GM21576 (cell line): ENCODE measurements at regions not wholly inside any gene's neighbourhood (a gene's known extent, or its start where the extent isn't known, plus 50 kb on each side); places are given as distances from the start of the nearest gene placed in this dataset.
A peak's percentile ranks its signal among the peaks of the same experiment; 100 is the strongest.
"Not testable (repeated sequence)": the region's sequence is repeated elsewhere in the genome, so short reads cannot be mapped to it uniquely, and the experiment has no call there.

Source experiments
- ATAC-seq: cut with Tn5 transposase; IDR thresholded peaks from one replicate; pipeline ENCODE4 v1.9.1; 2021; ENCODE audit warnings: mild to moderate bottlenecking, moderate library complexity; ENCODE audit not compliant: unreplicated experiment

DNA sequence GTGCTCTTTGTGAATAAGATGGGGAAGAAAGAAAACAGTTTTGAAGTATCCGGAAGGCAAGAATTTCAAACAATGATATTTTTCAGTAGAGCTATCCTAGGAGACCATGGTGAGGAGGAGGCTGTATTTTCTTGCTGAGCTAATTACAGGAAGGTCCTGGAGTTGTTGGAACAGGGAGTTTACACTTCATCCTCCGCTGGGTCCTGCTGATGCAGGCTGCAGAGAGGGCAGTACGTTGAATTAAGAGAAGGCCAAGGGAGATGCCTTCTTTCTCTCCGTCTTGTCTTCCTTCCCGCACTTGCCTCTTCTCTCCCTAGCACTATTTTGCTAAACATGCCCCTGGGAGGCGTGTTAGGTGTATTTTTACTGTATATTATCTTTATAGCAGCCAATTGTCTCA, 60.0 kb upstream of the EDAR start:
- no peak for ATAC-seq

DNA sequence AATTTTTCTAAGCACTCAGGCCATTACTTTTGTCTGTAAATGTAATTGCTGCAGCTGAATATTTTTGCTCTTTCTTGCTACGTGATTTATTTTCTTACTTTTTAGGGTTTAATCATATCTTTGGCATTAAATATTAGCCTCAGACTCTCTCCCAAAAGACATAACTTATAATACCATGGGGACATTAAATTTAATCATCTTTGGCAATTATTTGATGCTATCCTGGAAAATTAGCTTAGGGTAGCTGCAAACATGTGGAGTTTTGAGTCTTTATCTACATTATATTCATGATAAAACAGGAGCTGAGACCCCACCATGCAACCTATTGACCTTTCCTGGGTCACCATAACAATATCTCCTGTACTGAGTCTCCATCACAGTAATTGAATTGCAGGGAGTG, 59.1 kb upstream of the EDAR start:
- ATAC-seq = no peak

DNA sequence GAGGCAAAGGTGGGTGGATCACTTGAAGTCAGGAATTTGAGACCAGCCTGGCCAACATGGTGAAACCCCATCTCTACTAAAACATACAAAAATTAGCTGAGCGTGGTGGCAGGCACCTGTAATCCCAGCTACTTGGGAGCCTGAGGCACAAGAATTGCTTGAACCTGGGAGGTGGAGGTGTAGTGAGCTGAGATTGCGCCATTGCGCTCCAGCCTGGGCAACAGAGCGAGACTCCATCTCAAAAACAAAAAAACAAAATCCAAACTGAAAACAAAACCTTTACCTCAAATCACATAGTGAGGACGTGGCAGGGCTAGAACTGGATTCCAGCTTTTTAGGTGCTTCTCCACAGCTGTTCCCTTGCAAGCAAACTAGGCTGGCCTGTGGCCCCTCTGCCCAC, 58.5 kb upstream of the EDAR start:
- ATAC-seq = not testable (repeated sequence)

DNA sequence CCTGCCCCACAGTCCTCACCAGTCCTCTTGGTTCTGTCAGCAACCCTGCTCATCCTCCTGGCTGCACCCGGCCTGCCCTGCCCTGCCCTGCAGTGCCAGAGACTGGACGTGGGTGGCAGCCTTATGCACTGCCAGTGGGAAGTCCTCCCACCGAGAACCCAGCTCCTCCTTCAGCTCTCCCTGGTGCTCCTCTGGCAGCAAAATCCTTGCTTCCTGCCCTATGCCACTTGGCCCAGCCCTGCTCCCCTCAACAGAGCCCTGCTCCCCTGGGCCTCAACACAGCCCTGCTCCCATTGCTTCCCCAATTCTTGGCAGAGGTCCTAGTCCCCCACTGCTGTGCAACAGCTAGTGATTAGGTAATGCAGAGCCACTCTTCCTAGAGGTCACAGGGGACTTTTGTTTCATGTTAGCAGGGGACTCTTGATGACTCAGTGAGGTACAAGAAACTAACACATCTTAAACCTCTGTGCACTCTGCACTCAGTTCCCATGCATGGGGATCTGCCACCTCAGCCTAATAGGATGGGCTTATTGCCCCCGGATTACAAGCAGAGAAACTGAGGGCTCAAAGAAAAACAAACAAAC, 58.0 kb upstream of the EDAR start:
- ATAC-seq = peak; percentile 69

DNA sequence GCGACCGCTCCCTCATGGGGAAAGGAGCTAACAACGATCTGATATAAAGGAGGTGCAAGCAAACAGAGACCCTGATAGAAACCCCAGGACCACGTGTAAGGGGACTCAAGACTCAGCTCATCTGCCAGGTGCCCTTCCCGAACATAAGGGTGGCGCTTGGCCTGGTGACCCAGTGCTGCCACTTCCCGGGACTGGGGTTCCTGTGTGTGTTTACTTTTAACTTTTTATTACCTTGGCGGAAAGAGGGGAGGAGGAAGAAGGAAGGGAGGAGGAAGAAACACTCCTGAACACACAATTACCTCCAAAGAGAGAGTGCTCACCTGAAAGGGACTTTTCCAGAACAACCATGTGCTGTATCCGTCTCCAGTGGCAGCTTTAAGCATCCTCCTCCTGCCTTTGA, 56.5 kb upstream of the EDAR start:
- no peak for ATAC-seq

DNA sequence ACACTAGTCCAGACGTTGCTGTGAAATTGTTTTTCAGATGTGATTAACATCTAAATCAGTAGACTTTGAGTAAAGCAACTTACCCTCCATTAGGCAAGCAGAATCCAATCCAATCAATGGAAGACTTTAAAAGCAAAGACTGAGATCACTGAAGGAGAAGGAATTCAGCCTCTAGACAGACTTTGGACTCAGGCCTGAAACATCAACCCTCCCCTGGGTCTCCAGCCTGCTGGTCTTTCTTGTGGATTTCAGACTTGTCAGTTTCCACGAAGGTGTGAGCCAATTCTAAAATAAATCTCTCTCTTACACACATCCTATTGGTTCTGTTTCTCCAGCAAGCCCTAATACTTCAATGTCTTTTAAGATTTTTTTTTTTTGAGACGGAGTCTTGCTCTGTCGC, 50.0 kb upstream of the EDAR start:
- ATAC-seq = no peak
